T-cell (primary cell): ENCODE measurements at regions not wholly inside any gene's neighbourhood (a gene's known extent, or its start where the extent isn't known, plus 50 kb on each side); places are given as distances from the start of the nearest gene placed in this dataset.
"Not testable (repeated sequence)": the region's sequence is repeated elsewhere in the genome, so short reads cannot be mapped to it uniquely, and the experiment has no call there.

ENCODE experiments used
- ATAC-seq, 4 experiments: fragments of 200-7000 bp in 3 of 4; fragments of 150-1000 bp in 1 of 4; cut with Tn5 transposase; replicated peaks in 1 of 4; 1 replicate in 3 of 4; 2 replicates in 1 of 4; pipeline ENCODE4 v1.10.0; 2021; ENCODE audit warnings: moderate library complexity in 3 of 4, mild to moderate bottlenecking in 2 of 4, moderate number of reproducible peaks in 1 of 4
- CTCF ChIA-PET, 2 donors: fragments of 300-600 bp; sonication (Branson Sonifier 250); formaldehyde crosslinking; loops; one replicate each; lab custom pipeline; 2022; ENCODE audit warnings: antibody characterized with exemption in 2 of 2; lab: Charles Lee
- POLR2A ChIA-PET, 2 donors: fragments of 300-600 bp; sonication (Branson Sonifier 250); formaldehyde crosslinking; loops; one replicate each; lab custom pipeline; 2022; ENCODE audit warnings: antibody characterized with exemption in 2 of 2; lab: Charles Lee
- DNase-seq, 35 experiments: peaks; one replicate each; pipeline versions ENCODE4 v3.0.0 to v3.0.0-alpha.2; 2013 to 2023
- H3K27ac ChIP-seq: one replicate; pipeline ENCODE4 v1.5.1; 2013; ENCODE audit warnings: low read length
- H3K27me3 ChIP-seq, 2 experiments: replicated peaks in 1 of 2; 1 replicate in 1 of 2; 2 replicates in 1 of 2; pipeline versions ENCODE4 v1.6.1 to v1.7.0; 2013; ENCODE audit warnings: low read length in 1 of 2, mixed read lengths in 1 of 2; ENCODE audit not compliant: control insufficient read depth in 2 of 2, insufficient read depth in 2 of 2; ENCODE audit errors: extremely low read depth in 1 of 2
- H3K36me3 ChIP-seq, 2 donors: 1 replicate in 1 of 2; 2 replicates in 1 of 2; pipeline versions ENCODE4 v1.6.1 to v1.7.0; 2013; ENCODE audit warnings: low read length in 1 of 2; ENCODE audit not compliant: control insufficient read depth in 2 of 2, insufficient read depth in 1 of 2; ENCODE audit errors: extremely low read depth in 1 of 2
- H3K4me1 ChIP-seq, 2 experiments: 1 replicate in 1 of 2; 2 replicates in 1 of 2; pipeline versions ENCODE4 v1.6.1 to v1.7.0; 2013; ENCODE audit warnings: low read length in 2 of 2, mixed read lengths in 1 of 2; ENCODE audit not compliant: insufficient read depth in 2 of 2, control insufficient read depth in 1 of 2; ENCODE audit errors: extremely low read depth in 1 of 2
- H3K4me3 ChIP-seq, 2 donors: 1 replicate in 1 of 2; 2 replicates in 1 of 2; pipeline versions ENCODE4 v1.5.1 to v1.7.0; 2013; ENCODE audit warnings: mild to moderate bottlenecking in 2 of 2, low read length in 1 of 2, moderate library complexity in 1 of 2; ENCODE audit not compliant: control insufficient read depth in 1 of 2; ENCODE audit errors: extremely low read depth in 1 of 2
- H3K9me3 ChIP-seq: 2 replicates; pipeline ENCODE4 v1.7.0; 2013
- H3K27ac Mint-ChIP-seq, 2 donors: one replicate each; pipeline ENCODE4 v1.8.0; 2020 to 2021; ENCODE audit warnings: mild to moderate bottlenecking in 2 of 2, mixed read lengths in 2 of 2
- H3K27me3 Mint-ChIP-seq, 2 donors: one replicate each; pipeline ENCODE4 v1.8.0; 2021 to 2022; ENCODE audit warnings: mixed read lengths in 2 of 2
- H3K36me3 Mint-ChIP-seq: one replicate; pipeline ENCODE4 v1.8.0; 2021; ENCODE audit warnings: mixed read lengths
- H3K4me1 Mint-ChIP-seq, 3 donors: one replicate each; pipeline ENCODE4 v1.8.0; 2020 to 2022; ENCODE audit warnings: mixed read lengths in 3 of 3, mild to moderate bottlenecking in 1 of 3
- H3K4me3 Mint-ChIP-seq, 3 donors: one replicate each; pipeline ENCODE4 v1.8.0; 2020 to 2022; ENCODE audit warnings: mild to moderate bottlenecking in 3 of 3, mixed read lengths in 3 of 3, moderate library complexity in 3 of 3
- H3K9me3 Mint-ChIP-seq, 3 donors: one replicate each; pipeline ENCODE4 v1.8.0; 2020 to 2022; ENCODE audit warnings: mixed read lengths in 3 of 3
- WGBS: methylation state at CpG from one replicate; pipeline ENCODE4 v1.1.5; 2013; ENCODE audit warnings: missing lambda C conversion rate; ENCODE audit not compliant: insufficient coverage; 5-methylcytosine and 5-hydroxymethylcytosine counted together

DNA sequence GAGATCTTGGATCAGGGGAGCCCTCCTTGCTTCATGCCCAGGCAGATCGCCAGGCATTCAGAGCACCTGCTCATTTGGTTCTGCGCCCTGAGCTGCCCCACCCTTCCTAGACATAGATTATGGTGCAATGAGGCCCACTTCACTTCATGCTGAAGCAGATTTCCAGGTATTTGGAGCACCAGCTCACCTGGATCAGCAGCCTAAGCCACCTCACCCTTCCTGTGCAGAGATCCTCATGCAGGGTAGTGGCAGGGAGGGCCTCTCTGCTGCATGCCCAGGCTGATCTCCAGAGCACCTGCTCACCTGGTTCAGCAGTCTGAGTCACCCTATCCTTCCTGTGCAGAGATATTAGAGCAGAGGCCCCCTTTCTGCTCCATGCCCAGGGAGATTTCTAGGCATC, 1966.1 kb downstream of the PCDH9 start:
- DNase-seq (no peak), ATAC-seq (no peak)
- Histone ChIP-seq H3K4me3 (no peak overlapping the region), H3K27me3 (no peaks in the 10 kb centered on the region), H3K9me3 (no peaks in the 10 kb centered on the region), H3K4me1 (no peaks in the 10 kb centered on the region), H3K27ac (no peak overlapping the region), H3K36me3 (no peaks in the 10 kb centered on the region)
- CTCF ChIA-PET = no interaction called here
- Mint-ChIP-seq H3K4me1 (no peaks in the 10 kb centered on the region), H3K9me3 (peaks cover 2 to 8% (median 8%) of the 10 kb centered on the region in 3 donors), H3K27ac (no peak overlapping the region), H3K27me3 (no peaks in the 10 kb centered on the region), H3K36me3 (no peaks in the 10 kb centered on the region), H3K4me3 (no peak overlapping the region)
- POLR2A ChIA-PET = no interaction called here
- 56% methylated on average over 2 of the region's 2 CpGs for WGBS

DNA sequence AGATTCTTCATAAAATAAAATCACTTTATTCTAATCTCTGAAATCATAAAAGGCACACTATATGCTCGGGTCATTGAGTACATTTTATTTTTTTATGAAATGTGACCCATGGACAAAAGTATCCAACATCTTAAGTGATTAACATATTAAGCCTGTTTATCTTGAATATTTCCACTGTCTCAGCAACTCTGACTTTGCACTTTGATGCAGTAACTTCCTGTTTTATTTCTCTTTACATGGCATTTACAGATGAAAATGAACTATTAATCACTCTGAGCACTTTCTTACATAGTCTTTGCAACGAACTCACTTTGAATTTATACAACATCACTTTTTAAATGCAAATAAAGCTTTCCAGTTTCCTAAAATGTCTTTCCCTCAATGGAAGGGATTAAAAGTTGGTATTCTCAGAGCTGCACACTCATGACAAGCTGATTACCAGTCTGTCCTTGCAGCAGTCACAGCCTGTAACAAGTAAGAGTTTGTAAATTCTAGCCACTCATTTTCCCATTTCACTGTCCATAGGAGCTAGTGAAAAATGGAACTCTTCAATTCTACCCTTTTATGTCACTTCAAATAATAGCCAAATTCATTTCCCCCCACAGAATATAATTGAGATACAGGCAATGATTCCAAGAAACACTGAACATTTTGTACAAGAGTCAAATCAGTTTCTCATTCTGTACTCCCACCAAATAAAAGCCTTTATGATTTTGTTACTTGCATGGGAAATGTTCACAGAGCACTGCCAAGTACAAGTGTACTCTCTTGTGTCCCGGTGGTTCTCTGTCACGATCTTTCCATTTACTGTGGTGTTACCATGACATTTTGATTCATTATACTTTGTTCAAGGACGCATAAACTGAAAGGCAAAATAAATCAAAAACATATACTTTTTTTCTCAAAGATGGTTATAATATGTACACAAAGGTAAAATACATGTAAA, 1968.9 kb downstream of the PCDH9 start:
- DNase-seq = no peak
- WGBS = 40% methylated on average over 1 of the region's 5 CpGs
- no peak overlapping the region for H3K27ac Mint-ChIP-seq
- Histone ChIP-seq H3K27me3 (no peaks in the 10 kb centered on the region), H3K36me3 (no peaks in the 10 kb centered on the region), H3K4me1 (no peaks in the 10 kb centered on the region), H3K4me3 (no peak overlapping the region), H3K27ac (no peak overlapping the region), H3K9me3 (no peaks in the 10 kb centered on the region)
- no peaks in the 10 kb centered on the region for H3K27me3 Mint-ChIP-seq
- no peaks in the 10 kb centered on the region for H3K4me1 Mint-ChIP-seq
- peaks cover 2 to 8% (median 5%) of the 10 kb centered on the region in 3 donors for H3K9me3 Mint-ChIP-seq
- ATAC-seq = no peak
- CTCF ChIA-PET = interaction anchor here in 1 of 2 donors (0.5 kb wide), 1 partner anchor 26 kb away, joined by 3 read pairs; no protein-coding TSS in a partner anchor
- H3K4me3 Mint-ChIP-seq = no peak overlapping the region
- POLR2A ChIA-PET = no interaction called here
- no peaks in the 10 kb centered on the region for H3K36me3 Mint-ChIP-seq

DNA sequence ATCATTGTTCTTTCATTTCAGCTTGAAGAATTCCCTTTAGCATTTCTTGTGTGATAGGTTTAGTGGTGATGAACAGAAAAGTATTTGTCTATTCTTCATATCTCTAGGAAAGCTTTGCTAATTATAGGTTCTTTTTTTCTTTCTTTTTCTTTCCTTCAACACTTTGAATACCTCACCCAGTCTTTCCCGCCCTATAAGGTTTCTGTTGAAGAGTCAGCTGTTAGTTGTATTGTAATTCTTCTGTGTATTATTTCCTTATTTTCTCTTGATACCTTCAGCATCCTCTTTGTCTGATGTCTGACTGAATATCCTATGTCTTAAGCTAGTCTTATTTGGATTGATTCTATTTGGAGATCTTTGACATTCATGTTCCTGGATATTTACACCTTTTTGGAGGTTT, 1989.4 kb downstream of the PCDH9 start:
- POLR2A ChIA-PET = no interaction called here
- CTCF ChIA-PET = no interaction called here

DNA sequence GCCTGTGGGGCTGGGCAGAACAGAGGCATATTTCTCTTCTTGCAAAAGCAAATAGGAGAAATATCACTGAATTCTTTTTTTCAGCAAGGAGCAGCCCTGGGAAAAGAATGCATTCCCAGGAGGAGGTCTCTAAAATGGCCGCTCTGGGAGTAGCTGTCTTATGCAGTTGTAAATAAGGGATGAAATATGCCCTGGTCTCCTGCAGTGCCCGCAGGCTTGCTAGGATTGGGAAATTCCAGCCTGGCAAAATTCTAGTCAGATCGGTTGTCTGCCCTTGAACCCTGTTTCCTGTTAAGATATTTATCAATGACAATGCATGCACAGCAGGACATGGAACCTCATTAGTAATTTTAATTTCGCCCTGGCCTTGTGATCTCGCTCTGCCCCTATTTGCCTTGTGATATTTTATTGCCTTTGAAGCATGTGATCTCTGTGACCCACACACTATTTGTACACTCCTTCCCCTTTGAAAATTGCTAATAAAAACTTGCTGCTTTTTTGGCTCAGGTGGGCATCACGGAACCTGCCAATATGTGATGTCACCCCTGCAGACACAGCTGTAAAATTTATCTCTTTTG, 1993.2 kb downstream of the PCDH9 start:
- Mint-ChIP-seq H3K27me3 (no peaks in the 10 kb centered on the region), H3K4me3 (no peak overlapping the region), H3K27ac (no peak overlapping the region), H3K9me3 (peaks cover 17 to 35% (median 29%) of the 10 kb centered on the region in 3 donors), H3K4me1 (no peaks in the 10 kb centered on the region), H3K36me3 (no peaks in the 10 kb centered on the region)
- Histone ChIP-seq H3K4me1 (no peaks in the 10 kb centered on the region), H3K27ac (no peak overlapping the region), H3K4me3 (no peak overlapping the region), H3K36me3 (no peaks in the 10 kb centered on the region), H3K9me3 (no peaks in the 10 kb centered on the region), H3K27me3 (no peaks in the 10 kb centered on the region)
- ChIA-PET CTCF (no interaction called here), POLR2A (no interaction called here)
- DNase-seq = no peak
- WGBS = 90% methylated on average over 5 of the region's 6 CpGs
- no peak for ATAC-seq

More for the DNA sequence above, 1989.4 kb downstream of the PCDH9 start:
- Histone ChIP-seq H3K4me1 (no peaks in the 10 kb centered on the region), H3K9me3 (no peaks in the 10 kb centered on the region), H3K27ac (no peak overlapping the region), H3K36me3 (no peaks in the 10 kb centered on the region), H3K4me3 (no peak overlapping the region), H3K27me3 (no peaks in the 10 kb centered on the region)
- H3K9me3 Mint-ChIP-seq = peaks cover 12 to 31% (median 30%) of the 10 kb centered on the region in 3 donors
- DNase-seq = no peak
- H3K4me1 Mint-ChIP-seq = no peaks in the 10 kb centered on the region
- no peaks in the 10 kb centered on the region for H3K27me3 Mint-ChIP-seq
- H3K36me3 Mint-ChIP-seq = no peaks in the 10 kb centered on the region
- no CpG with 5 or more reads among the region's 1 CpG for WGBS
- no peak overlapping the region for H3K27ac Mint-ChIP-seq
- no peak overlapping the region for H3K4me3 Mint-ChIP-seq
- ATAC-seq = no peak

DNA sequence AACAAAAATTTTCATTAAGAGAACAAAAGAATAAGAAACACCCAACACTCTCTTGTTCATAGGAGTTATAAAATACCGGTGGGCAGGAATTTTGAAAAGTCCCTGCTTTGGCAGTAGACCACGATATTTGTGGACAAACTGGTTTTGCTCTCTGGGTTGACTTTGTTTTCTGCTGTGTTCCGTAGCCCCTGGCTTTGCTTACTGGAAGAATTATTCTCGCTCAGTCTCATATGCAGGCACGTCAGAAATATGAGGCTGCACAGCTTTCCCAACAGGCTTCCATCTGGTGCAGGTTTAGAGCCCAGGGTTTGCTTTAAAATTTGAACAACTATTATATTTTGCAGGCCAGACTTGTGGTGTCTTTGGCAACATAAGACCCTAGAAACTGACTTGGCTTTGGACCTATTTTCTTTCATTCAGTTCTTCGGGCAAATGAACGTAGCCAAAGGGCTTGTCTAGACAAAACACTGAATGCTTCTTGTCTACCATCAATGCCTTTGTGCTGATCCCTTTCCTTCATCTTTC, 2012.6 kb downstream of the PCDH9 start:
- Mint-ChIP-seq H3K27ac (no peak overlapping the region), H3K9me3 (peaks cover 0 to 9% (median 7%) of the 10 kb centered on the region in 3 donors), H3K4me1 (no peaks in the 10 kb centered on the region), H3K4me3 (no peak overlapping the region), H3K36me3 (no peaks in the 10 kb centered on the region), H3K27me3 (no peaks in the 10 kb centered on the region)
- DNase-seq = no peak
- WGBS = 93% methylated on average over 6 of the region's 7 CpGs
- Histone ChIP-seq H3K36me3 (no peaks in the 10 kb centered on the region), H3K4me1 (no peaks in the 10 kb centered on the region), H3K9me3 (no peaks in the 10 kb centered on the region), H3K27me3 (no peaks in the 10 kb centered on the region), H3K27ac (no peak overlapping the region), H3K4me3 (no peak overlapping the region)
- CTCF ChIA-PET = no interaction called here
- POLR2A ChIA-PET = no interaction called here
- ATAC-seq = no peak

DNA sequence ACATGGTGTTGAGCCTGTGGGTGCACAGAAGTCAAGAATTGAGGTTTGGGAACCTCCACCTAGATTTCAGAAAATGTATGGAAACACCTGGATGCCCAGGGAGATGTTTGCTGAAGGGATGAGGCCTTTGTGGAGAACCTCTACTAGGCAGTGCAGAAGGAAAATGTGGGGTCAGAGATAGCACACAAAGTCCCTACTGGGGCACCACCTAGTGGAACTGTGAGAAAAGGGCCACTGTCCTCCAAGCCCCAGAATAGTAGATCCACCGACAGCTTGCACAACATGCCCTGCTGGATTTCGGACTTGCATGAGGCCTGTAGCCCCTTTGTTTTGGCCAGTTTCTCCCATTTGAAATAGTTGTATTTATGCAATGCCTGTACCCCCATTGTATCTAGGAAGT, 2027.3 kb downstream of the PCDH9 start:
- H3K27me3 ChIP-seq, H3K9me3 ChIP-seq, H3K27ac Mint-ChIP-seq, DNase-seq, H3K4me1 Mint-ChIP-seq, H3K36me3 ChIP-seq, H3K27me3 Mint-ChIP-seq, H3K36me3 Mint-ChIP-seq, ATAC-seq, H3K4me1 ChIP-seq, CTCF ChIA-PET, H3K4me3 ChIP-seq, H3K4me3 Mint-ChIP-seq, POLR2A ChIA-PET, H3K27ac ChIP-seq: not testable (repeated sequence)
- WGBS = no CpG with 5 or more reads among the region's 2 CpGs
- peaks cover 17 to 34% (median 20%) of the 10 kb centered on the region in 3 donors for H3K9me3 Mint-ChIP-seq
